NT2/D1 (cell line): ENCODE measurements at regions not wholly inside any gene's neighbourhood (a gene's known extent, or its start where the extent isn't known, plus 50 kb on each side); places are given as distances from the start of the nearest gene placed in this dataset.

ENCODE experiments used
- SUZ12 ChIP-seq: IDR thresholded peaks from 2 replicates; pipeline ENCODE4 v1.6.1; 2011; ENCODE audit not compliant: insufficient read length, insufficient read depth; ENCODE audit errors: extremely low read depth
- YY1 ChIP-seq: IDR thresholded peaks from 2 replicates; pipeline ENCODE4 v1.6.1; 2011; ENCODE audit not compliant: insufficient read length, insufficient read depth
- ZNF274 ChIP-seq: IDR thresholded peaks from 2 replicates; pipeline ENCODE4 v1.6.1; 2011; ENCODE audit warnings: mild to moderate bottlenecking, low read depth, low read length

GRCh38 chr17:77635176-77635575 lies 323.3 kb upstream of the TNRC6C start:
- TF ChIP-seq ZNF274 (no peak), SUZ12 (no peak), YY1 (no peak)
